A673 (cell line): ENCODE measurements at regions not wholly inside any gene's neighbourhood (a gene's known extent, or its start where the extent isn't known, plus 50 kb on each side); places are given as distances from the start of the nearest gene placed in this dataset.

Experiments
- CTCF ChIP-seq: fragments of 300-800, 200-600 bp; sonication (generic); conservative IDR thresholded peaks from 2 replicates; pipeline ENCODE4 v1.5.1; 2017; ENCODE audit warnings: low read depth, mild to moderate bottlenecking, antibody characterized with exemption, low read length, moderate library complexity, mixed read lengths
- EZH2 ChIP-seq: fragments of 200-600 bp; sonication (generic); IDR thresholded peaks from 2 replicates; pipeline ENCODE4 v1.6.1; 2017; ENCODE audit warnings: borderline replicate concordance, low read depth, mild to moderate bottlenecking, mixed read lengths, antibody characterized with exemption, low read length; ENCODE audit not compliant: poor library complexity, severe bottlenecking

- no peak for TF ChIP-seq CTCF
- no peak for TF ChIP-seq EZH2
Measured at GRCh38 chr12:71069311-71069710, 88.5 kb downstream of the TSPAN8 start.
